HG03442 (cell line): ENCODE measurements at regions not wholly inside any gene's neighbourhood (a gene's known extent, or its start where the extent isn't known, plus 50 kb on each side); places are given as distances from the start of the nearest gene placed in this dataset.

ENCODE experiments used
- ATAC-seq: cut with Tn5 transposase; IDR thresholded peaks from one replicate; pipeline ENCODE4 v1.9.1; 2021; ENCODE audit warnings: mild to moderate bottlenecking, moderate library complexity; ENCODE audit not compliant: unreplicated experiment

- no peak for ATAC-seq
Measured at GRCh38 chr22:47446821-47447810, 684.7 kb downstream of the TBC1D22A start.

- no peak for ATAC-seq
Measured at GRCh38 chr22:47446331-47446730, 683.9 kb downstream of the TBC1D22A start.

GRCh38 chr22:47445716-47446290 is 683.4 kb downstream of the TBC1D22A start:
- no peak for ATAC-seq

- ATAC-seq = no peak
Measured at GRCh38 chr22:47445212-47445611, 682.8 kb downstream of the TBC1D22A start.

- no peak for ATAC-seq
Measured at GRCh38 chr22:47444746-47445065, 682.3 kb downstream of the TBC1D22A start.

- ATAC-seq = no peak
Measured at GRCh38 chr22:47443836-47444745, 681.6 kb downstream of the TBC1D22A start.

GRCh38 chr22:47442821-47443220 is 680.4 kb downstream of the TBC1D22A start:
- ATAC-seq = no peak

- no peak for ATAC-seq
Measured at GRCh38 chr22:47439643-47440265, 677.3 kb downstream of the TBC1D22A start.

- no peak for ATAC-seq
Measured at GRCh38 chr22:47437636-47438035, 675.2 kb downstream of the TBC1D22A start.

GRCh38 chr22:47437110-47437509 is 674.7 kb downstream of the TBC1D22A start:
- ATAC-seq = no peak

- no peak for ATAC-seq
Measured at GRCh38 chr22:47435826-47436225, 673.4 kb downstream of the TBC1D22A start.

GRCh38 chr22:47435204-47435487 is 672.7 kb downstream of the TBC1D22A start:
- ATAC-seq = no peak

- ATAC-seq = no peak
Measured at GRCh38 chr22:47434336-47435203, 672.1 kb downstream of the TBC1D22A start.

- ATAC-seq = no peak
Measured at GRCh38 chr22:47433627-47434026, 671.2 kb downstream of the TBC1D22A start.

GRCh38 chr22:47432683-47433082 is 670.2 kb downstream of the TBC1D22A start:
- ATAC-seq = no peak

GRCh38 chr22:47423861-47424820 is 661.7 kb downstream of the TBC1D22A start:
- no peak for ATAC-seq

GRCh38 chr22:47423266-47423665 is 660.8 kb downstream of the TBC1D22A start:
- ATAC-seq = no peak

GRCh38 chr22:47422736-47423135 is 660.3 kb downstream of the TBC1D22A start:
- no peak for ATAC-seq

- no peak for ATAC-seq
Measured at GRCh38 chr22:47421846-47422245, 659.4 kb downstream of the TBC1D22A start.
